ENCODE measurements at regions not wholly inside any gene's neighbourhood (a gene's known extent, or its start where the extent isn't known, plus 50 kb on each side); places are given as distances from the start of the nearest gene placed in this dataset.

DNA sequence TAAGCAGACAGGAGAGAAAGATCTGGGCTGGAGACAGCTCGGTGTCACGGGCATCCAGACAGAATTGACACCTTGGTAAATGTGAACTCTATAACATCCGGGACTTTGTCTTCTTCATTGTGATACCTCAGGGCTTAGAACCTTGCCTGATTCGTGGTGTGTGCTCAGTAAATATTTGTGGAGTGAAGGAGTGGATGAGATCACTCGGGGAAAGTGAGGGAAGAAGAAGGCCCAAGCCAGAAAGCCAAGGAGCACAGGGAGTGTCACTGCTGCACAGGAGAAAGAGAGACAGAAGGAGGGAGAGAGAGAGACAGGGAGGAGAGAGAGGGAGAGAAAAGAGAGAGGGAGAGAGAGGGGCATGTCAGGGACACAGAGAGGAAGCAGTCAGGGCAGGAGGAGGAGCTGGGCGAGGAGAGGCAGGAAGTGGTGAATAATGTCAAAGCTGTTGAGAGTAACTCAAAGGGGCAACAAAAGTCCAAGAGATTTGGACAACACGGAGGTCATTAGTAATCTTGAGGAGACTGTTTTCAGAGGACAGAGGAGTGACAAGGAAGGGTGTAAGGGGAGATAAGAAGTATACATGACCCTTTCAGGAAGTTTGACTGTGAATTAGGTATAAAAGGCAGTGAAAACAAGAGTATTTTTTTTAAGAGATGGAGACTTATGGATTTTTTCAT lies 141.6 kb upstream of the MAX start:
- TF ChIP-seq, protein P1, sequence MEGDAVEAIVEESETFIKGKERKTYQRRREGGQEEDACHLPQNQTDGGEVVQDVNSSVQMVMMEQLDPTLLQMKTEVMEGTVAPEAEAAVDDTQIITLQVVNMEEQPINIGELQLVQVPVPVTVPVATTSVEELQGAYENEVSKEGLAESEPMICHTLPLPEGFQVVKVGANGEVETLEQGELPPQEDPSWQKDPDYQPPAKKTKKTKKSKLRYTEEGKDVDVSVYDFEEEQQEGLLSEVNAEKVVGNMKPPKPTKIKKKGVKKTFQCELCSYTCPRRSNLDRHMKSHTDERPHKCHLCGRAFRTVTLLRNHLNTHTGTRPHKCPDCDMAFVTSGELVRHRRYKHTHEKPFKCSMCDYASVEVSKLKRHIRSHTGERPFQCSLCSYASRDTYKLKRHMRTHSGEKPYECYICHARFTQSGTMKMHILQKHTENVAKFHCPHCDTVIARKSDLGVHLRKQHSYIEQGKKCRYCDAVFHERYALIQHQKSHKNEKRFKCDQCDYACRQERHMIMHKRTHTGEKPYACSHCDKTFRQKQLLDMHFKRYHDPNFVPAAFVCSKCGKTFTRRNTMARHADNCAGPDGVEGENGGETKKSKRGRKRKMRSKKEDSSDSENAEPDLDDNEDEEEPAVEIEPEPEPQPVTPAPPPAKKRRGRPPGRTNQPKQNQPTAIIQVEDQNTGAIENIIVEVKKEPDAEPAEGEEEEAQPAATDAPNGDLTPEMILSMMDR (IDR thresholded peaks at IDR 0.05) = no peak
- TF ChIP-seq POLR2AphosphoS5 (IDR thresholded peaks at IDR 0.05; ENCODE audit: low read depth, low read length) (no peak), TCF7L2 (IDR thresholded peaks at IDR 0.05; ENCODE audit: low read depth, low read length) (no peak)
- TF ChIP-seq, protein P2, sequence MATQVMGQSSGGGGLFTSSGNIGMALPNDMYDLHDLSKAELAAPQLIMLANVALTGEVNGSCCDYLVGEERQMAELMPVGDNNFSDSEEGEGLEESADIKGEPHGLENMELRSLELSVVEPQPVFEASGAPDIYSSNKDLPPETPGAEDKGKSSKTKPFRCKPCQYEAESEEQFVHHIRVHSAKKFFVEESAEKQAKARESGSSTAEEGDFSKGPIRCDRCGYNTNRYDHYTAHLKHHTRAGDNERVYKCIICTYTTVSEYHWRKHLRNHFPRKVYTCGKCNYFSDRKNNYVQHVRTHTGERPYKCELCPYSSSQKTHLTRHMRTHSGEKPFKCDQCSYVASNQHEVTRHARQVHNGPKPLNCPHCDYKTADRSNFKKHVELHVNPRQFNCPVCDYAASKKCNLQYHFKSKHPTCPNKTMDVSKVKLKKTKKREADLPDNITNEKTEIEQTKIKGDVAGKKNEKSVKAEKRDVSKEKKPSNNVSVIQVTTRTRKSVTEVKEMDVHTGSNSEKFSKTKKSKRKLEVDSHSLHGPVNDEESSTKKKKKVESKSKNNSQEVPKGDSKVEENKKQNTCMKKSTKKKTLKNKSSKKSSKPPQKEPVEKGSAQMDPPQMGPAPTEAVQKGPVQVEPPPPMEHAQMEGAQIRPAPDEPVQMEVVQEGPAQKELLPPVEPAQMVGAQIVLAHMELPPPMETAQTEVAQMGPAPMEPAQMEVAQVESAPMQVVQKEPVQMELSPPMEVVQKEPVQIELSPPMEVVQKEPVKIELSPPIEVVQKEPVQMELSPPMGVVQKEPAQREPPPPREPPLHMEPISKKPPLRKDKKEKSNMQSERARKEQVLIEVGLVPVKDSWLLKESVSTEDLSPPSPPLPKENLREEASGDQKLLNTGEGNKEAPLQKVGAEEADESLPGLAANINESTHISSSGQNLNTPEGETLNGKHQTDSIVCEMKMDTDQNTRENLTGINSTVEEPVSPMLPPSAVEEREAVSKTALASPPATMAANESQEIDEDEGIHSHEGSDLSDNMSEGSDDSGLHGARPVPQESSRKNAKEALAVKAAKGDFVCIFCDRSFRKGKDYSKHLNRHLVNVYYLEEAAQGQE (IDR thresholded peaks at IDR 0.05; ENCODE audit: insufficient read depth in 1 of 2, low read depth in 2 of 2, low read length in 1 of 2) = no peak

Data from Panc1 (cell line).